Transverse colon (tissue), 4 donors: ENCODE measurements at regions not wholly inside any gene's neighbourhood (a gene's known extent, or its start where the extent isn't known, plus 50 kb on each side); places are given as distances from the start of the nearest gene placed in this dataset.

ENCODE experiments used
- DNase-seq: peaks from one replicate; pipeline ENCODE4 v3.0.0-alpha.2; 2019
- H3K27ac ChIP-seq, 4 donors: fragments of 200-600 bp; sonication (generic); 2 replicates each; pipeline ENCODE4 v1.5.1; 2016 to 2018; ENCODE audit warnings: inconsistent platforms in 4 of 4
- H3K27me3 ChIP-seq: fragments of 200-600 bp; sonication (generic); 2 replicates; pipeline ENCODE4 v1.5.1; 2017; ENCODE audit warnings: inconsistent platforms
- H3K36me3 ChIP-seq, 4 donors: fragments of 200-600 bp; sonication (generic); 2 replicates each; pipeline ENCODE4 v1.5.1; 2017 to 2019; ENCODE audit warnings: inconsistent platforms in 4 of 4
- H3K4me1 ChIP-seq, 4 donors: fragments of 200-600 bp; sonication (generic); 2 replicates each; pipeline ENCODE4 v1.5.1; 2017 to 2020; ENCODE audit warnings: inconsistent platforms in 4 of 4
- H3K4me3 ChIP-seq, 4 donors: fragments of 200-600 bp; sonication (generic); 1 replicate in 1 of 4; 2 replicates in 3 of 4; pipeline versions ENCODE4 v1.5.1 to v1.6.1; 2017 to 2019; ENCODE audit warnings: inconsistent platforms in 4 of 4
- H3K9me3 ChIP-seq, 2 donors: fragments of 200-600 bp; sonication (generic); 2 replicates each; pipeline ENCODE4 v1.5.1; 2017 to 2019; ENCODE audit warnings: inconsistent platforms in 2 of 2
- EP300 ChIP-seq: sonication (generic); formaldehyde crosslinking; IDR thresholded peaks from one replicate; pipeline ENCODE4 v1.6.1; 2017; ENCODE audit warnings: antibody characterized with exemption, low read depth
- POLR2A ChIP-seq: fragments of 450-650 bp; IDR thresholded peaks from one replicate; pipeline ENCODE4 v1.6.1; 2016; ENCODE audit warnings: antibody characterized with exemption, mild to moderate bottlenecking, moderate library complexity
- POLR2AphosphoS5 ChIP-seq, 3 donors: sonication (generic); formaldehyde crosslinking; IDR thresholded peaks; one replicate each; pipeline ENCODE4 v1.6.1; 2016; ENCODE audit warnings: antibody characterized with exemption in 3 of 3
- WGBS, 2 donors: methylation state at CpG; one replicate each; pipeline ENCODE4 v1.1.5; 2018; ENCODE audit warnings: low coverage in 1 of 2; 5-methylcytosine and 5-hydroxymethylcytosine counted together
- in situ Hi-C, 4 donors: fragments of 200-750 bp; cut with MboI; loops; one replicate each; pipeline versions ENCODE4 v1.15.0 to v1.15.1; 2017; ENCODE audit warnings: low sequenced_read_pairs in 3 of 4, low pct_ligation_motif_present in 1 of 4, low pct_unique_long_range_greater_than_20kb in 1 of 4
- intact Hi-C: fragments of 100-400 bp; cut with DNase I; formaldehyde crosslinking; loops from one replicate; pipeline ENCODE4 v1.15.1; 2023; ENCODE audit warnings: low total_unique reads
- TF ChIP-seq, protein P1 (sequence below), 5 experiments: fragments of 200-600 bp in 3 of 5; fragments of 450-650 bp in 2 of 5; sonication (generic) in 3 of 5; IDR thresholded peaks; 1 replicate in 2 of 5; 2 replicates in 3 of 5; pipeline ENCODE4 v1.5.1; 2016 to 2017; ENCODE audit warnings: antibody characterized with exemption in 5 of 5, inconsistent platforms in 3 of 5, mild to moderate bottlenecking in 2 of 5, moderate library complexity in 1 of 5

GRCh38 chr12:43287706-43288383 is 264.2 kb downstream of the ADAMTS20 start:
- WGBS, 2 donors = 45 to 58% methylated on average over 12 of the region's 12 CpGs
- H3K27ac ChIP-seq = no peak overlapping the region
- TF ChIP-seq POLR2A (no peak), POLR2AphosphoS5 (IDR thresholded peaks at IDR 0.05) (no peak), EP300 (no peak)
- TF ChIP-seq, protein P1, sequence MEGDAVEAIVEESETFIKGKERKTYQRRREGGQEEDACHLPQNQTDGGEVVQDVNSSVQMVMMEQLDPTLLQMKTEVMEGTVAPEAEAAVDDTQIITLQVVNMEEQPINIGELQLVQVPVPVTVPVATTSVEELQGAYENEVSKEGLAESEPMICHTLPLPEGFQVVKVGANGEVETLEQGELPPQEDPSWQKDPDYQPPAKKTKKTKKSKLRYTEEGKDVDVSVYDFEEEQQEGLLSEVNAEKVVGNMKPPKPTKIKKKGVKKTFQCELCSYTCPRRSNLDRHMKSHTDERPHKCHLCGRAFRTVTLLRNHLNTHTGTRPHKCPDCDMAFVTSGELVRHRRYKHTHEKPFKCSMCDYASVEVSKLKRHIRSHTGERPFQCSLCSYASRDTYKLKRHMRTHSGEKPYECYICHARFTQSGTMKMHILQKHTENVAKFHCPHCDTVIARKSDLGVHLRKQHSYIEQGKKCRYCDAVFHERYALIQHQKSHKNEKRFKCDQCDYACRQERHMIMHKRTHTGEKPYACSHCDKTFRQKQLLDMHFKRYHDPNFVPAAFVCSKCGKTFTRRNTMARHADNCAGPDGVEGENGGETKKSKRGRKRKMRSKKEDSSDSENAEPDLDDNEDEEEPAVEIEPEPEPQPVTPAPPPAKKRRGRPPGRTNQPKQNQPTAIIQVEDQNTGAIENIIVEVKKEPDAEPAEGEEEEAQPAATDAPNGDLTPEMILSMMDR (IDR thresholded peaks at IDR 0.05) = no peak
- no peaks in the 10 kb centered on the region for H3K27me3 ChIP-seq
- intact Hi-C loops (no loop called here), in situ Hi-C loops (loop anchor here in 2 of 4 donors (25.0 kb wide), 1 partner anchor 801 kb away; no protein-coding TSS in a partner anchor)
- no peaks in the 10 kb centered on the region for H3K36me3 ChIP-seq
- no peak for DNase-seq
- no peak overlapping the region for H3K4me3 ChIP-seq
- no peaks in the 10 kb centered on the region for H3K4me1 ChIP-seq
- H3K9me3 ChIP-seq = no peaks in the 10 kb centered on the region

DNA sequence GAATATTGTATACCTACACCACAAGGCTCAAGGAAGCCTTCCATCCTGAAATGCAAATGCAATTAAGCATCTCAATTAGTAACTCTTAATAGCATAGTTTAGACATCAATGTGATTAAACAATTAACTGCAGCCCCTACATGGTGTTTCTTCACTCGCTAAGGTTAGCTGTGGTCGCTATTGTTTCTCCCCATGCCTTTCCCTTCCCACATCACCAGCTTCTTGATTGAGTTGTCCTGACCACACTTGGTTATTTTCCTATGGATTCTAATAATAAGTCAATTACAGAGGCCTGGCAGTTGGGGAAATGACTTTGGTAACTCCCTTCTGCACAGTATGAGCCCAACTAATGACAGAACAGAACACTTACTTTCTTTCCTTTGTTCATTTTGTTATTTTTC is 265.0 kb downstream of the ADAMTS20 start:
- TF ChIP-seq, protein P1 (IDR thresholded peaks at IDR 0.05) = no peak
- TF ChIP-seq POLR2AphosphoS5 (IDR thresholded peaks at IDR 0.05) = no peak
- TF ChIP-seq EP300 = no peak
- no peak for TF ChIP-seq POLR2A
- Histone ChIP-seq H3K4me1 (no peaks in the 10 kb centered on the region), H3K36me3 (no peaks in the 10 kb centered on the region), H3K27ac (no peak overlapping the region), H3K4me3 (no peak overlapping the region), H3K9me3 (no peaks in the 10 kb centered on the region), H3K27me3 (no peaks in the 10 kb centered on the region)
- DNase-seq = no peak
- WGBS, 2 donors = 78 to 87% methylated on average over 2 of the region's 2 CpGs
- intact Hi-C loops (no loop called here), in situ Hi-C loops (loop anchor here in 2 of 4 donors (25.0 kb wide), 1 partner anchor 800 kb away; no protein-coding TSS in a partner anchor)

- in situ Hi-C loops = loop anchor here in 2 of 4 donors (25.0 kb wide), 1 partner anchor 798 kb away; no protein-coding TSS in a partner anchor
These were observed 266.8 kb downstream of the ADAMTS20 start for GRCh38 chr12:43285159-43285598.

DNA sequence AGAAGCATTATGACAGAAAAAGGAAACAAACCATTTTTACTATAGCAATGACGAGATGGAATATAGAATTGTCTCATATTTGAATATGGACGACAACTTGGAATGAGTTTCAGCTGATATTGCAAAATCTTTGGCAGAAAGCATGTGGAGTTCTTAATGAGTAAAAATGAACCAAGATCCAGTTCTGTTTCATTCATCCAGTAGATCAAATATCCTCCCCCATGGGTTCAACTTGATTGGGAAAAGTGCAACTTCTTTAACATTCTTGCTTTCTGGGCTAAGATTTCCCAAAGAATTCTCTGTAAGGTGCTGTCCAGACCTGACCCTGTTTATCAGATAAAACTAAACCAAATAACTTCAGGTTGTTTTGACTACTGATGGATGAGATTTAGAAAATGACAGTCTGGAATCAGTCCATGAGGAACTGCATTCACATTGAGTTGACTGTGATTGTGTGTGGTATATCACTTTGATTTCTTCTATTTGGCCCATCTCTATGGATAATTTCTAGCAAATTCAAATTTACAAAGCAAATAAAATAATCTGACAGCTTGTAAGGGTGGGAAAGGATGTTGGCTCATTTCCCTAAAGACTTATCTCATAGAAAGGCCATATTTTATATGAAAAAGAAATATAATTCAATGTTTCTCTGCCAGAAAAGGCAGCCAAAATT is 267.4 kb downstream of the ADAMTS20 start:
- Histone ChIP-seq H3K27ac (no peak overlapping the region), H3K4me1 (no peaks in the 10 kb centered on the region), H3K36me3 (no peaks in the 10 kb centered on the region), H3K4me3 (no peak overlapping the region), H3K9me3 (no peaks in the 10 kb centered on the region), H3K27me3 (no peaks in the 10 kb centered on the region)
- WGBS, 2 donors = 76 to 83% methylated on average over 2 of the region's 2 CpGs
- TF ChIP-seq EP300 (no peak), POLR2A (no peak), POLR2AphosphoS5 (IDR thresholded peaks at IDR 0.05) (no peak)
- TF ChIP-seq, protein P1 (IDR thresholded peaks at IDR 0.05) = no peak
- intact Hi-C loops = no loop called here
- in situ Hi-C loops = loop anchor here in 2 of 4 donors (25.0 kb wide), 1 partner anchor 797 kb away; no protein-coding TSS in a partner anchor
- DNase-seq = no peak

More at GRCh38 chr12:43285159-43285598, 266.8 kb downstream of the ADAMTS20 start:
- TF ChIP-seq, protein P1 (IDR thresholded peaks at IDR 0.05) = no peak
- no peak for TF ChIP-seq EP300
- TF ChIP-seq POLR2AphosphoS5 (IDR thresholded peaks at IDR 0.05) = no peak
- TF ChIP-seq POLR2A = no peak
- no peak for DNase-seq
- Histone ChIP-seq H3K9me3 (no peaks in the 10 kb centered on the region), H3K36me3 (no peaks in the 10 kb centered on the region), H3K4me3 (no peak overlapping the region), H3K4me1 (no peaks in the 10 kb centered on the region), H3K27ac (peak overlapping the region in 1 of 4 donors; percentile 18), H3K27me3 (no peaks in the 10 kb centered on the region)
- intact Hi-C loops = no loop called here
- 48 to 59% methylated on average over 4 of the region's 4 CpGs for WGBS, 2 donors
